H9 (cell line): ENCODE measurements at regions not wholly inside any gene's neighbourhood (a gene's known extent, or its start where the extent isn't known, plus 50 kb on each side); places are given as distances from the start of the nearest gene placed in this dataset.

Source experiments
- DNase-seq: peaks from one replicate; pipeline ENCODE4 v3.0.0-alpha.2; 2017
- H2AFZ ChIP-seq: one replicate; pipeline ENCODE4 v1.6.1; 2013; ENCODE audit warnings: mild to moderate bottlenecking, low read length, control low read depth, moderate library complexity
- H2AK5ac ChIP-seq: 2 replicates; pipeline ENCODE4 v1.6.1; 2013; ENCODE audit warnings: low read length, control low read depth, mixed read lengths; ENCODE audit not compliant: insufficient read length
- H2BK120ac ChIP-seq: one replicate; pipeline ENCODE4 v1.6.1; 2013; ENCODE audit warnings: low read depth, mild to moderate bottlenecking, low read length, control low read depth, inconsistent platforms; ENCODE audit not compliant: poor library complexity, severe bottlenecking
- H2BK12ac ChIP-seq: 2 replicates; pipeline ENCODE4 v1.6.1; 2013; ENCODE audit warnings: low read length, control low read depth, mixed read lengths, low read depth; ENCODE audit not compliant: insufficient read length
- H2BK15ac ChIP-seq: 2 replicates; pipeline ENCODE4 v1.6.1; 2013; ENCODE audit warnings: low read depth, low read length, control low read depth
- H2BK20ac ChIP-seq: one replicate; pipeline ENCODE4 v1.6.1; 2013; ENCODE audit warnings: low read depth, mild to moderate bottlenecking, low read length, control low read depth, inconsistent platforms; ENCODE audit not compliant: poor library complexity, severe bottlenecking
- H2BK5ac ChIP-seq: 2 replicates; pipeline ENCODE4 v1.6.1; 2013; ENCODE audit warnings: low read length, control low read depth, mixed read lengths; ENCODE audit not compliant: insufficient read length
- H3K14ac ChIP-seq: 2 replicates; pipeline ENCODE4 v1.6.1; 2013; ENCODE audit warnings: low read length, control low read depth; ENCODE audit not compliant: insufficient read depth
- H3K18ac ChIP-seq: 2 replicates; pipeline ENCODE4 v1.6.1; 2013; ENCODE audit warnings: low read depth, mild to moderate bottlenecking, mixed read lengths, low read length, control low read depth; ENCODE audit not compliant: insufficient read length
- H3K23ac ChIP-seq: 2 replicates; pipeline ENCODE4 v1.6.1; 2013; ENCODE audit warnings: low read length, control low read depth, mixed read lengths, low read depth; ENCODE audit not compliant: insufficient read length
- H3K23me2 ChIP-seq: 2 replicates; pipeline ENCODE4 v1.6.1; 2013; ENCODE audit warnings: low read depth, mild to moderate bottlenecking, mixed read lengths, low read length, control low read depth; ENCODE audit not compliant: insufficient read length, poor library complexity, severe bottlenecking
- H3K27ac ChIP-seq: 2 replicates; pipeline ENCODE4 v1.5.1; 2013; ENCODE audit warnings: low read length, control low read depth, mixed read lengths, low read depth; ENCODE audit not compliant: insufficient read length
- H3K27me3 ChIP-seq: 2 replicates; pipeline ENCODE4 v1.6.1; 2013; ENCODE audit warnings: low read length, control low read depth, inconsistent platforms; ENCODE audit not compliant: insufficient read depth
- H3K4ac ChIP-seq: 2 replicates; pipeline ENCODE4 v1.6.1; 2013; ENCODE audit warnings: low read depth, mild to moderate bottlenecking, control low read depth, inconsistent platforms, low read length, moderate library complexity
- H3K4me1 ChIP-seq: 2 replicates; pipeline ENCODE4 v1.6.1; 2013; ENCODE audit warnings: low read length, control low read depth, inconsistent platforms; ENCODE audit not compliant: insufficient read depth
- H3K4me2 ChIP-seq: 2 replicates; pipeline ENCODE4 v1.6.1; 2013; ENCODE audit warnings: low read length, control low read depth, mixed read lengths; ENCODE audit not compliant: insufficient read length, insufficient read depth
- H3K56ac ChIP-seq: 2 replicates; pipeline ENCODE4 v1.6.1; 2013; ENCODE audit warnings: low read depth, mild to moderate bottlenecking, mixed read lengths, low read length, control low read depth; ENCODE audit not compliant: insufficient read length
- H3K79me1 ChIP-seq: 2 replicates; pipeline ENCODE4 v1.6.1; 2013; ENCODE audit warnings: low read depth, mild to moderate bottlenecking, moderate library complexity, low read length, control low read depth, inconsistent platforms; ENCODE audit not compliant: insufficient read depth, poor library complexity, severe bottlenecking
- H3K79me2 ChIP-seq: 2 replicates; pipeline ENCODE4 v1.6.1; 2013; ENCODE audit warnings: low read length, control low read depth, inconsistent platforms; ENCODE audit not compliant: insufficient read depth
- H3K9ac ChIP-seq: 2 replicates; pipeline ENCODE4 v1.6.1; 2013; ENCODE audit warnings: low read length, control low read depth, mixed read lengths; ENCODE audit not compliant: insufficient read length; ENCODE audit errors: extremely low read depth
- H3K9me3 ChIP-seq: one replicate; pipeline ENCODE4 v1.6.1; 2013; ENCODE audit warnings: low read depth, low read length, inconsistent platforms; ENCODE audit not compliant: control insufficient read depth
- H3T11ph ChIP-seq: one replicate; pipeline ENCODE4 v1.6.1; 2013; ENCODE audit warnings: mild to moderate bottlenecking, low read length, control low read depth, inconsistent platforms
- H4K20me1 ChIP-seq: one replicate; pipeline ENCODE4 v1.6.1; 2013; ENCODE audit not compliant: control insufficient read depth, insufficient read length, insufficient read depth
- H4K5ac ChIP-seq: 2 replicates; pipeline ENCODE4 v1.6.1; 2013; ENCODE audit warnings: low read depth, mild to moderate bottlenecking, mixed read lengths, low read length, control low read depth; ENCODE audit not compliant: insufficient read length
- H4K8ac ChIP-seq: replicated peaks from 2 replicates; pipeline ENCODE4 v1.6.1; 2013; ENCODE audit warnings: low read length, control low read depth, mixed read lengths, low read depth; ENCODE audit not compliant: insufficient read length
- H4K91ac ChIP-seq: 2 replicates; pipeline ENCODE4 v1.6.1; 2013; ENCODE audit warnings: low read depth, mild to moderate bottlenecking, moderate library complexity, mixed read lengths, low read length, control low read depth; ENCODE audit not compliant: insufficient read length
- H3K27ac Mint-ChIP-seq, 3 experiments: 2 replicates in 2 of 3; 3 replicates in 1 of 3; pipeline ENCODE4 v1.8.0; 2020 to 2021; ENCODE audit warnings: mixed read lengths in 3 of 3, mild to moderate bottlenecking in 1 of 3, moderate library complexity in 1 of 3
- H3K27me3 Mint-ChIP-seq: 2 replicates; pipeline ENCODE4 v1.8.0; 2021; ENCODE audit warnings: low read depth, mild to moderate bottlenecking, moderate library complexity, mixed read lengths
- H3K36me3 Mint-ChIP-seq, 3 experiments: 2 replicates in 2 of 3; 3 replicates in 1 of 3; pipeline ENCODE4 v1.8.0; 2020 to 2021; ENCODE audit warnings: low read depth in 3 of 3, mixed read lengths in 3 of 3; ENCODE audit not compliant: insufficient read depth in 1 of 3
- H3K4me1 Mint-ChIP-seq, 2 experiments: 2 replicates each; pipeline ENCODE4 v1.8.0; 2020; ENCODE audit warnings: mixed read lengths in 2 of 2
- H3K4me3 Mint-ChIP-seq, 2 experiments: 2 replicates in 1 of 2; 3 replicates in 1 of 2; pipeline ENCODE4 v1.8.0; 2020 to 2021; ENCODE audit warnings: mild to moderate bottlenecking in 2 of 2, mixed read lengths in 2 of 2, moderate library complexity in 1 of 2
- H3K9me3 Mint-ChIP-seq, 2 experiments: 2 replicates in 1 of 2; 3 replicates in 1 of 2; pipeline ENCODE4 v1.8.0; 2020; ENCODE audit warnings: mild to moderate bottlenecking in 2 of 2, mixed read lengths in 2 of 2, moderate library complexity in 1 of 2
- WGBS: extraction: QIAGEN DNeasy Blood & Tissue Kit; methylation state at CpG from one replicate; pipeline ENCODE4 v1.1.7; 2013; ENCODE audit warnings: missing lambda C conversion rate, low lambda C conversion rate, mixed read lengths; ENCODE audit not compliant: insufficient read length; ENCODE audit errors: extremely low coverage; 5-methylcytosine and 5-hydroxymethylcytosine counted together
- TF ChIP-seq, protein P1 (sequence below): fragments of 200-600 bp; sonication (generic); conservative IDR thresholded peaks from 3 replicates; pipeline ENCODE4 v1.8.0; 2021; ENCODE audit warnings: antibody characterized with exemption, mild to moderate bottlenecking

- no peaks in the 10 kb centered on the region for H3K23me2 ChIP-seq
- no peak overlapping the region for H3K23ac ChIP-seq
- no peak overlapping the region for H3K14ac ChIP-seq
- no peak overlapping the region for H2AFZ ChIP-seq
- Mint-ChIP-seq H3K36me3 (no peaks in the 10 kb centered on the region), H3K27me3 (no peaks in the 10 kb centered on the region), H3K4me1 (peaks cover 24 to 28% of the 10 kb centered on the region in 2 experiments), H3K9me3 (no peaks in the 10 kb centered on the region; a peak in 1 of 5 replicates), H3K27ac (peak overlapping the region; percentile 7 to 38 (median 25); a peak in 3 of 7 replicates), H3K4me3 (no peak overlapping the region)
- H2BK12ac ChIP-seq: no peak overlapping the region
- H3K79me2 ChIP-seq: no peaks in the 10 kb centered on the region
- no peaks in the 10 kb centered on the region for H4K20me1 ChIP-seq
- H3K18ac ChIP-seq: no peak overlapping the region
- no peak overlapping the region for H3K4ac ChIP-seq
- H3K4me2 ChIP-seq: no peak overlapping the region
- H4K5ac ChIP-seq: no peak overlapping the region
- no peak overlapping the region for H2BK20ac ChIP-seq
- no peaks in the 10 kb centered on the region for H3K79me1 ChIP-seq
- no peaks in the 10 kb centered on the region for H3K27me3 ChIP-seq
- H3K4me1 ChIP-seq: no peaks in the 10 kb centered on the region
- WGBS: no CpG with 5 or more reads among the region's 2 CpGs
- no peak overlapping the region for H3K27ac ChIP-seq
- no peak overlapping the region for H2BK120ac ChIP-seq
- no peak overlapping the region for H3T11ph ChIP-seq
- no peak overlapping the region for H2BK15ac ChIP-seq
- no peak overlapping the region for H2BK5ac ChIP-seq
- no peak overlapping the region for H2AK5ac ChIP-seq
- H4K91ac ChIP-seq: no peak overlapping the region
- H3K9ac ChIP-seq: no peak overlapping the region
- H3K56ac ChIP-seq: no peak overlapping the region
- H4K8ac ChIP-seq: no peak overlapping the region
- no peak for DNase-seq
- H3K9me3 ChIP-seq: no peaks in the 10 kb centered on the region
- TF ChIP-seq, protein P1, sequence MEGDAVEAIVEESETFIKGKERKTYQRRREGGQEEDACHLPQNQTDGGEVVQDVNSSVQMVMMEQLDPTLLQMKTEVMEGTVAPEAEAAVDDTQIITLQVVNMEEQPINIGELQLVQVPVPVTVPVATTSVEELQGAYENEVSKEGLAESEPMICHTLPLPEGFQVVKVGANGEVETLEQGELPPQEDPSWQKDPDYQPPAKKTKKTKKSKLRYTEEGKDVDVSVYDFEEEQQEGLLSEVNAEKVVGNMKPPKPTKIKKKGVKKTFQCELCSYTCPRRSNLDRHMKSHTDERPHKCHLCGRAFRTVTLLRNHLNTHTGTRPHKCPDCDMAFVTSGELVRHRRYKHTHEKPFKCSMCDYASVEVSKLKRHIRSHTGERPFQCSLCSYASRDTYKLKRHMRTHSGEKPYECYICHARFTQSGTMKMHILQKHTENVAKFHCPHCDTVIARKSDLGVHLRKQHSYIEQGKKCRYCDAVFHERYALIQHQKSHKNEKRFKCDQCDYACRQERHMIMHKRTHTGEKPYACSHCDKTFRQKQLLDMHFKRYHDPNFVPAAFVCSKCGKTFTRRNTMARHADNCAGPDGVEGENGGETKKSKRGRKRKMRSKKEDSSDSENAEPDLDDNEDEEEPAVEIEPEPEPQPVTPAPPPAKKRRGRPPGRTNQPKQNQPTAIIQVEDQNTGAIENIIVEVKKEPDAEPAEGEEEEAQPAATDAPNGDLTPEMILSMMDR: no peak
Measured at GRCh38 chr6:147135211-147135681, 69.0 kb upstream of the STXBP5 start.
